Endothelial cell (in vitro differentiated cells): ENCODE measurements at regions not wholly inside any gene's neighbourhood (a gene's known extent, or its start where the extent isn't known, plus 50 kb on each side); places are given as distances from the start of the nearest gene placed in this dataset.

ENCODE experiments used
- DNase-seq: peaks from one replicate; pipeline ENCODE4 v3.0.0; 2021; ENCODE audit warnings: low spot score
- H3K27ac Mint-ChIP-seq: one replicate; pipeline ENCODE4 v1.8.0; 2021; ENCODE audit warnings: mixed read lengths, inconsistent platforms; ENCODE audit not compliant: unreplicated experiment
- H3K27me3 Mint-ChIP-seq: one replicate; pipeline ENCODE4 v1.8.0; 2021; ENCODE audit warnings: mild to moderate bottlenecking, moderate library complexity, mixed read lengths, inconsistent platforms; ENCODE audit not compliant: unreplicated experiment
- H3K36me3 Mint-ChIP-seq: one replicate; pipeline ENCODE4 v1.8.0; 2021; ENCODE audit warnings: mild to moderate bottlenecking, low read depth, mixed read lengths, inconsistent platforms; ENCODE audit not compliant: unreplicated experiment
- H3K4me1 Mint-ChIP-seq: one replicate; pipeline ENCODE4 v1.8.0; 2021; ENCODE audit warnings: mild to moderate bottlenecking, mixed read lengths, inconsistent platforms; ENCODE audit not compliant: unreplicated experiment
- H3K4me3 Mint-ChIP-seq: one replicate; pipeline ENCODE4 v1.8.0; 2021; ENCODE audit warnings: mild to moderate bottlenecking, mixed read lengths, inconsistent platforms; ENCODE audit not compliant: unreplicated experiment
- H3K9me3 Mint-ChIP-seq: one replicate; pipeline ENCODE4 v1.8.0; 2021; ENCODE audit warnings: mixed read lengths, inconsistent platforms; ENCODE audit not compliant: unreplicated experiment
- TF ChIP-seq, protein P1 (sequence below): fragments of 200-600 bp; sonication (generic); IDR thresholded peaks from one replicate; pipeline ENCODE4 v1.5.0; 2021; ENCODE audit warnings: antibody characterized with exemption; ENCODE audit not compliant: unreplicated experiment

DNA sequence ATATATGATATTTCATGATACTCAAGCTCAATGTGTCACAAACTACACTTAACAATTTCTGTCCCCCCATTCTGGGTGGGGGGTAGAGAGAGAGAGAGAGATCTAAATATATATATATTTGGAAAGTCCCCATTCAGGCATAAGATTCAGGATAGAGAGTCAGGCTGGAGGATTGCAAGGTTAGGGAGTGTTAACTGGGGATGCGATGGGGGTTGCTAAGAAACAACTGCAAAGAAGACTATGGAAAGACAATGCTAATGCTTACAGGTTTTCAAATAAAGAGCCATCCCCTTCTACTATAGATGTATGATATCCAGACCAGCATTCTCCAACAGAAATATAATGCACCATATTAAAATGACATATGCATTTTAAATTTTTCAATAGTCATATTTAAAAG lies 79.2 kb upstream of the OR5AK2 start:
- TF ChIP-seq, protein P1, sequence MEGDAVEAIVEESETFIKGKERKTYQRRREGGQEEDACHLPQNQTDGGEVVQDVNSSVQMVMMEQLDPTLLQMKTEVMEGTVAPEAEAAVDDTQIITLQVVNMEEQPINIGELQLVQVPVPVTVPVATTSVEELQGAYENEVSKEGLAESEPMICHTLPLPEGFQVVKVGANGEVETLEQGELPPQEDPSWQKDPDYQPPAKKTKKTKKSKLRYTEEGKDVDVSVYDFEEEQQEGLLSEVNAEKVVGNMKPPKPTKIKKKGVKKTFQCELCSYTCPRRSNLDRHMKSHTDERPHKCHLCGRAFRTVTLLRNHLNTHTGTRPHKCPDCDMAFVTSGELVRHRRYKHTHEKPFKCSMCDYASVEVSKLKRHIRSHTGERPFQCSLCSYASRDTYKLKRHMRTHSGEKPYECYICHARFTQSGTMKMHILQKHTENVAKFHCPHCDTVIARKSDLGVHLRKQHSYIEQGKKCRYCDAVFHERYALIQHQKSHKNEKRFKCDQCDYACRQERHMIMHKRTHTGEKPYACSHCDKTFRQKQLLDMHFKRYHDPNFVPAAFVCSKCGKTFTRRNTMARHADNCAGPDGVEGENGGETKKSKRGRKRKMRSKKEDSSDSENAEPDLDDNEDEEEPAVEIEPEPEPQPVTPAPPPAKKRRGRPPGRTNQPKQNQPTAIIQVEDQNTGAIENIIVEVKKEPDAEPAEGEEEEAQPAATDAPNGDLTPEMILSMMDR, result no peak
- H3K4me3 Mint-ChIP-seq, result no peak overlapping the region
- no peaks in the 10 kb centered on the region for H3K36me3 Mint-ChIP-seq
- no peaks in the 10 kb centered on the region for H3K27me3 Mint-ChIP-seq
- no peak for DNase-seq
- H3K4me1 Mint-ChIP-seq, result no peaks in the 10 kb centered on the region
- H3K9me3 Mint-ChIP-seq, result no peaks in the 10 kb centered on the region
- no peak overlapping the region for H3K27ac Mint-ChIP-seq

DNA sequence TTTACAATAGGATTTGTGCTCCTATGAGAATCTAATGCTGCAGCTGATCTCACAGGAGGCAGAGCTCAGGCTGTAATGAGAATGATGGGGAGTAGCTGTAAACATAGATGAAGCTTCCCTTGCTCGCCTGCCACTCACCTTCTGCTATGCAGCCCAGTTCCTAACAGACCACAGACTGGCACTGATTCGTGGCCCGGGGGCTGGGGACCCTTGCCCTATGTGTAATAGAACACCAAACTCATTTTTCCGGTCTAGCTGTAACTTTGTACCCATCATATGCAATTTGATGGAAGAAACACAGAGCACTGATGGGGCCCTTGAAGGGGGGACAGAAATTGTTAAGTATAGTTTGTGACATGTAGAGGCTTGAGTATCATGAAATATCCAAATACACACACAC lies 79.6 kb upstream of the OR5AK2 start:
- no peak for DNase-seq
- no peaks in the 10 kb centered on the region for H3K9me3 Mint-ChIP-seq
- no peaks in the 10 kb centered on the region for H3K4me1 Mint-ChIP-seq
- no peak overlapping the region for H3K27ac Mint-ChIP-seq
- H3K4me3 Mint-ChIP-seq, result no peak overlapping the region
- no peaks in the 10 kb centered on the region for H3K36me3 Mint-ChIP-seq
- TF ChIP-seq, protein P1, result no peak
- H3K27me3 Mint-ChIP-seq, result no peaks in the 10 kb centered on the region

DNA sequence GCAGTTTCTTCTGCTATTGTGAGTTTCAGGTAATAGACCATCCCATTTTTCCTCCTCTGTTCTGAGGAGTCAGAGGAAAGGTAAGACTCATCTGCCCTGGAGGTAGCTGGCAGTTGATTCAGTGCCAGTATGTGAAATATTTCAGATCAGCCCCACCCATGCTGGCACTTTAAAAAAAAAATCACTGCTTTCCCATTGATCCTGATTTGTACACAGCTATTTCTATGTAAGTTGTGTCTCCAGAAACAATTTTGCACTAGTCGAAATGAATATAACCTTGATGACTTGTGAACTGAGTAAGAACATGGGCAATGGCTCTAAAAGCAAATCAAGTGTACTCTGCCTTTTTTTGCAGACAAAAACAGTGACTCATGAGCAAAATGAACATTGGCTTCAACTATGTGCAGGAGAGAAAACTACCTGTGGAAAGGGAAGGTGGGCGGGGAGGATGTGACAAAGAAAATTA lies 82.0 kb upstream of the OR5AK2 start:
- Mint-ChIP-seq H3K27ac (no peak overlapping the region), H3K4me3 (no peak overlapping the region), H3K4me1 (no peaks in the 10 kb centered on the region), H3K27me3 (no peaks in the 10 kb centered on the region), H3K9me3 (no peaks in the 10 kb centered on the region), H3K36me3 (no peaks in the 10 kb centered on the region)
- DNase-seq, result no peak
- TF ChIP-seq, protein P1, result no peak

DNA sequence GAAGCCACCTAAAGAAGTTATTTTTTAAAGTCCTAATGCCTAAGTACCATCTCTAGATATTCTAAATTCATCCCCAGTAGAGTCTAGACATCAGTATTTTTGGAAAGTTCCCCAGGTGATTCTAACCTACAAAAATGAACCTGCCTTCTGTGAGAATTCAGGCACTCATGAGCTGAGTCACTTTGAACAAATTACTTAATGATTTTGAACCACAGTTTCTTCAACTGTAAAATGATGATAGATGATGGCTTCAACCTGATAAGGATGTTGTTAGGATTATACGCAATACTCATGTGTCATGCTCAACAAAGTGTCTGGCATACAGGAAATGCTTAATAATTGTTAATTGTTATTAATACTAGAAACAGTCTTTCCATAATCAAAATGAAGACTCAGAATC lies 82.8 kb upstream of the OR5AK2 start:
- Mint-ChIP-seq H3K27me3 (no peaks in the 10 kb centered on the region), H3K36me3 (no peaks in the 10 kb centered on the region), H3K4me3 (no peak overlapping the region), H3K4me1 (no peaks in the 10 kb centered on the region), H3K9me3 (no peaks in the 10 kb centered on the region), H3K27ac (no peak overlapping the region)
- TF ChIP-seq, protein P1, result no peak
- DNase-seq, result no peak

DNA sequence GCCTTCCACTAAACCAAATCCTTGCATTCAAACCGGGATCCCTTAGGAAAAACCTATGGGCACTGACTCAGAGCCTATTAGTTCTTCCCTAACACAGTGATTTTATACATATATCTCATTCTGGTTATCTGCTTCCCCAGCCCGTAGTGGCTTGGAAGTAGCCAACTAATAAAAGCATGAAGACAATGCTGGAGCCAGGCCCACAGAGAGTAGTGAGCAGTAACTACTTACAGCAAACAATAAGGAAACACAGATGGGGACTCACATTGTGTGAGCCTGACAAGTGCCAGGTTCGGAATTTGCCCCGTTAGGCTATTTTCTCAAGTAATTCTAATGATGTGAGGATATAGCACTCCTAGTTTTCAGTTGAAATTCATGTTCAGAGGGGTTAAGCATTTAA lies 83.3 kb upstream of the OR5AK2 start:
- no peaks in the 10 kb centered on the region for H3K27me3 Mint-ChIP-seq
- no peak overlapping the region for H3K4me3 Mint-ChIP-seq
- H3K36me3 Mint-ChIP-seq, result no peaks in the 10 kb centered on the region
- H3K9me3 Mint-ChIP-seq, result no peaks in the 10 kb centered on the region
- no peak for DNase-seq
- TF ChIP-seq, protein P1, result no peak
- H3K4me1 Mint-ChIP-seq, result no peaks in the 10 kb centered on the region
- H3K27ac Mint-ChIP-seq, result no peak overlapping the region
